Endothelial cell of umbilical vein (primary cell): ENCODE measurements at regions not wholly inside any gene's neighbourhood (a gene's known extent, or its start where the extent isn't known, plus 50 kb on each side); places are given as distances from the start of the nearest gene placed in this dataset.

Source experiments
- BruUV-seq: library from RNA; stranded (reverse); fragments of 400-500 nt; replicated peaks from 2 replicates; lab custom pipeline; 2021; lab: Mats Ljungman, UMichigan
- CTCF ChIA-PET: fragments of 300-600, 350-600 bp; sonication (Branson Sonifier 250); formaldehyde crosslinking; loops from one replicate; lab custom pipeline; 2021; ENCODE audit warnings: antibody characterized with exemption, inconsistent platforms; lab: Charles Lee
- POLR2A ChIA-PET: fragments of 300-600, 350-600 bp; sonication (Branson Sonifier 250); formaldehyde crosslinking; loops from one replicate; lab custom pipeline; 2021; ENCODE audit warnings: antibody characterized with exemption, inconsistent platforms; lab: Charles Lee
- DNase-seq: peaks from one replicate; pipeline ENCODE4 v3.0.0-alpha.2; 2011; ENCODE audit warnings: low read depth, low spot score
- FAIRE-seq: peaks from 2 replicates; lab custom pipeline; 2011; peaks lifted over from hg19 to GRCh38; lab: Jason Lieb, UNC
- H2AFZ ChIP-seq: 2 replicates; pipeline ENCODE4 v1.6.0; 2012; ENCODE audit warnings: low read depth, low read length, control low read depth, inconsistent platforms
- H3K27ac ChIP-seq: 2 replicates; pipeline ENCODE4 v1.5.1; 2011; ENCODE audit warnings: low read depth, mild to moderate bottlenecking, control low read depth, low read length, moderate library complexity; ENCODE audit not compliant: insufficient read depth
- H3K27me3 ChIP-seq, 2 experiments: 2 replicates each; pipeline versions ENCODE4 v1.6.0 to v1.6.1; 2011; ENCODE audit warnings: low read length in 2 of 2, mixed read lengths in 1 of 2; ENCODE audit not compliant: control insufficient read depth in 2 of 2, insufficient read depth in 2 of 2
- H3K36me3 ChIP-seq, 2 experiments: 2 replicates in 1 of 2; 3 replicates in 1 of 2; pipeline ENCODE4 v1.5.1; 2011; ENCODE audit warnings: low read length in 2 of 2, mild to moderate bottlenecking in 1 of 2, moderate library complexity in 1 of 2; ENCODE audit not compliant: control insufficient read depth in 2 of 2, insufficient read depth in 2 of 2; ENCODE audit errors: extremely low read depth in 1 of 2
- H3K4me1 ChIP-seq: 3 replicates; pipeline ENCODE4 v1.5.1; 2011; ENCODE audit warnings: mild to moderate bottlenecking, low read length; ENCODE audit not compliant: control insufficient read depth, insufficient read depth; ENCODE audit errors: extremely low read depth
- H3K4me2 ChIP-seq: 2 replicates; pipeline ENCODE4 v1.6.1; 2011; ENCODE audit warnings: low read length, control low read depth, mixed read lengths; ENCODE audit not compliant: insufficient read depth
- H3K4me3 ChIP-seq, 3 experiments: fragments of 200-600 bp in 1 of 3; sonication (generic), shearing (Covaris generic) in 1 of 3; replicated peaks in 1 of 3; 2 replicates each; pipeline ENCODE4 v1.5.1; 2011 to 2016; ENCODE audit warnings: control low read depth in 3 of 3, low read length in 3 of 3, mild to moderate bottlenecking in 2 of 3, inconsistent platforms in 1 of 3, low read depth in 1 of 3, moderate library complexity in 1 of 3; ENCODE audit not compliant: insufficient read depth in 1 of 3
- H3K79me2 ChIP-seq: 2 replicates; pipeline ENCODE4 v1.6.0; 2012; ENCODE audit warnings: low read length, inconsistent platforms; ENCODE audit not compliant: control insufficient read depth, insufficient read depth
- H3K9ac ChIP-seq: replicated peaks from 2 replicates; pipeline ENCODE3; 2011; ENCODE audit warnings: low read length, control low read depth; ENCODE audit not compliant: insufficient read depth; ENCODE audit errors: extremely low read depth
- H3K9me1 ChIP-seq: replicated peaks from 3 replicates; pipeline ENCODE4 v1.6.0; 2011; ENCODE audit warnings: mild to moderate bottlenecking, low read length; ENCODE audit not compliant: control insufficient read depth, insufficient read depth; ENCODE audit errors: extremely low read depth
- H3K9me3 ChIP-seq: replicated peaks from 2 replicates; pipeline ENCODE4 v1.5.1; 2012; ENCODE audit warnings: low read length, inconsistent platforms; ENCODE audit not compliant: control insufficient read depth, insufficient read depth
- H4K20me1 ChIP-seq: replicated peaks from 2 replicates; pipeline ENCODE3; 2011; ENCODE audit warnings: mild to moderate bottlenecking, low read length; ENCODE audit not compliant: control insufficient read depth, insufficient read depth; ENCODE audit errors: extremely low read depth
- CTCF ChIP-seq, 2 donors: IDR thresholded peaks; 1 replicate in 1 of 2; 2 replicates in 1 of 2; pipeline ENCODE4 v1.5.1; 2011; ENCODE audit warnings: low read length in 2 of 2, mild to moderate bottlenecking in 2 of 2, moderate library complexity in 2 of 2, control low read depth in 1 of 2, inconsistent platforms in 1 of 2, low read depth in 1 of 2; ENCODE audit not compliant: insufficient read depth in 1 of 2; ENCODE audit errors: extremely low read depth in 1 of 2
- EZH2 ChIP-seq: IDR thresholded peaks from 2 replicates; pipeline ENCODE4 v1.6.1; 2012; ENCODE audit warnings: borderline replicate concordance, low read depth, mild to moderate bottlenecking, moderate library complexity, low read length, inconsistent platforms; ENCODE audit not compliant: severe bottlenecking
- FOS ChIP-seq: IDR thresholded peaks from 2 replicates; pipeline ENCODE4 v1.6.1; 2011; ENCODE audit warnings: mild to moderate bottlenecking, low read length, moderate library complexity, borderline replicate concordance; ENCODE audit not compliant: insufficient read depth
- GATA2 ChIP-seq: IDR thresholded peaks from 2 replicates; pipeline ENCODE4 v1.7.0; 2011; ENCODE audit warnings: low read depth, mild to moderate bottlenecking, moderate library complexity, mixed read lengths, low read length; ENCODE audit not compliant: insufficient read length, insufficient read depth
- JUN ChIP-seq: IDR thresholded peaks from 2 replicates; pipeline ENCODE4 v1.6.1; 2011; ENCODE audit warnings: borderline replicate concordance, low read depth; ENCODE audit not compliant: insufficient read length, insufficient read depth
- MAX ChIP-seq: IDR thresholded peaks from 2 replicates; pipeline ENCODE4 v1.6.1; 2011; ENCODE audit not compliant: insufficient read depth, insufficient read length
- MYC ChIP-seq: IDR thresholded peaks from one replicate; pipeline ENCODE4 v1.6.1; 2011; ENCODE audit warnings: mild to moderate bottlenecking, low read depth, low read length
- POLR2A ChIP-seq: IDR thresholded peaks from 2 replicates; pipeline ENCODE4 v1.6.1; 2012; ENCODE audit warnings: low read depth, mild to moderate bottlenecking, control low read depth, low read length
- POLR2AphosphoS5 ChIP-seq: IDR thresholded peaks from 2 replicates; pipeline ENCODE4 v1.6.1; 2012; ENCODE audit warnings: low read depth, mild to moderate bottlenecking, control low read depth, low read length, moderate library complexity; ENCODE audit not compliant: insufficient read depth
- dilution Hi-C: fragments of 300-500 bp; cut with MboI; formaldehyde crosslinking; loops from one replicate; pipeline ENCODE4 v1.15.0; 2019; ENCODE audit warnings: low sequenced_read_pairs; ENCODE audit not compliant: extremely low pct_ligation_motif_present
- intact Hi-C: fragments of 100-400 bp; cut with micrococcal nuclease; formaldehyde crosslinking; loops from one replicate; pipeline ENCODE4 v1.10.0; 2022

- Histone ChIP-seq H3K27me3 (no peaks in the 10 kb centered on the region), H3K27ac (no peak overlapping the region), H3K36me3 (no peaks in the 10 kb centered on the region), H3K79me2 (no peaks in the 10 kb centered on the region), H3K4me3 (no peak overlapping the region), H4K20me1 (no peaks in the 10 kb centered on the region), H2AFZ (no peak overlapping the region), H3K9ac (no peak overlapping the region), H3K9me3 (no peaks in the 10 kb centered on the region), H3K4me1 (no peaks in the 10 kb centered on the region), H3K4me2 (no peak overlapping the region), H3K9me1 (no peaks in the 10 kb centered on the region)
- dilution Hi-C loops, result no loop called here
- BruUV-seq, result no TSS peak
- ChIA-PET CTCF (no interaction called here), POLR2A (no interaction called here)
- FAIRE-seq (no peak), DNase-seq (no peak)
- no peak for TF ChIP-seq CTCF (IDR thresholded peaks at IDR 0.05; ENCODE audit: extremely low read depth in 1 of 2, insufficient read depth in 1 of 2, low read depth in 1 of 2, low read length in 2 of 2)
- no peak for TF ChIP-seq POLR2AphosphoS5
- no peak for TF ChIP-seq FOS
- intact Hi-C loops, result no loop called here
These were observed 291.2 kb downstream of the AHR start for GRCh38 chr7:17589671-17590070.

GRCh38 chr7:17590221-17590620 is 291.8 kb downstream of the AHR start:
- no peaks in the 10 kb centered on the region for H4K20me1 ChIP-seq
- no peak overlapping the region for H3K4me3 ChIP-seq
- H2AFZ ChIP-seq, result no peak overlapping the region
- H3K4me1 ChIP-seq, result no peaks in the 10 kb centered on the region
- CTCF ChIA-PET, result no interaction called here
- no peaks in the 10 kb centered on the region for H3K9me1 ChIP-seq
- POLR2A ChIA-PET, result no interaction called here
- H3K27me3 ChIP-seq, result no peaks in the 10 kb centered on the region
- no peak for DNase-seq
- no peaks in the 10 kb centered on the region for H3K36me3 ChIP-seq
- dilution Hi-C loops, result no loop called here
- H3K27ac ChIP-seq, result no peak overlapping the region
- no peaks in the 10 kb centered on the region for H3K79me2 ChIP-seq
- BruUV-seq, result no TSS peak
- TF ChIP-seq JUN, result no peak
- TF ChIP-seq MAX, result no peak
- no peak for TF ChIP-seq POLR2AphosphoS5
- no peak for TF ChIP-seq CTCF (IDR thresholded peaks at IDR 0.05; ENCODE audit: extremely low read depth in 1 of 2, insufficient read depth in 1 of 2, low read depth in 1 of 2, low read length in 2 of 2)
- no peak for TF ChIP-seq EZH2
- TF ChIP-seq FOS, result no peak
- no peak for TF ChIP-seq POLR2A
- TF ChIP-seq MYC, result no peak
- TF ChIP-seq GATA2, result no peak
- intact Hi-C loops, result no loop called here
- no peak for FAIRE-seq
- no peak overlapping the region for H3K9ac ChIP-seq
- no peak overlapping the region for H3K4me2 ChIP-seq
- H3K9me3 ChIP-seq, result no peaks in the 10 kb centered on the region
